Fibroblast of pulmonary artery (primary cell): ENCODE measurements at regions not wholly inside any gene's neighbourhood (a gene's known extent, or its start where the extent isn't known, plus 50 kb on each side); places are given as distances from the start of the nearest gene placed in this dataset.
A peak's percentile ranks its signal among the peaks of the same experiment; 100 is the strongest.
"Not testable (repeated sequence)": the region's sequence is repeated elsewhere in the genome, so short reads cannot be mapped to it uniquely, and the experiment has no call there.

Source experiments
- DNase-seq: peaks from one replicate; pipeline ENCODE4 v3.0.0-alpha.2; 2010; ENCODE audit warnings: low read depth
- H3K4me3 ChIP-seq: replicated peaks from 2 replicates; pipeline ENCODE4 v1.5.1; 2011; ENCODE audit warnings: low read depth, mild to moderate bottlenecking, control low read depth, low read length, moderate library complexity
- CTCF ChIP-seq: IDR thresholded peaks from 2 replicates; pipeline ENCODE4 v1.5.1; 2011; ENCODE audit warnings: mild to moderate bottlenecking, control low read depth, low read length, inconsistent platforms; ENCODE audit errors: missing control alignments

GRCh38 chr17:71011391-71011790, 842.1 kb downstream of the KCNJ2 start:
- TF ChIP-seq CTCF: no peak
- H3K4me3 ChIP-seq: no peak overlapping the region
- peak; percentile 28 for DNase-seq

GRCh38 chr17:71019699-71020098, 850.4 kb downstream of the KCNJ2 start:
- H3K4me3 ChIP-seq: no peak overlapping the region
- no peak for DNase-seq
- TF ChIP-seq CTCF: no peak

- no peak for TF ChIP-seq CTCF
- no peak for DNase-seq
- no peak overlapping the region for H3K4me3 ChIP-seq
Observed at GRCh38 chr17:71022758-71023157, 853.4 kb downstream of the KCNJ2 start.

- TF ChIP-seq CTCF: no peak
- H3K4me3 ChIP-seq: no peak overlapping the region
- DNase-seq: peak; percentile 15
Observed at GRCh38 chr17:71023249-71024030, 854.1 kb downstream of the KCNJ2 start.

GRCh38 chr17:71024172-71024571, 854.8 kb downstream of the KCNJ2 start:
- no peak overlapping the region for H3K4me3 ChIP-seq
- DNase-seq: no peak
- no peak for TF ChIP-seq CTCF

- DNase-seq: no peak
- TF ChIP-seq CTCF: no peak
- H3K4me3 ChIP-seq: no peak overlapping the region
Observed at GRCh38 chr17:71024969-71025368, 855.6 kb downstream of the KCNJ2 start.

GRCh38 chr17:71029246-71029645, 859.9 kb downstream of the KCNJ2 start:
- no peak for DNase-seq
- no peak overlapping the region for H3K4me3 ChIP-seq
- TF ChIP-seq CTCF: no peak

- H3K4me3 ChIP-seq, DNase-seq: not testable (repeated sequence)
Observed at GRCh38 chr17:71031286-71031685, 862.0 kb downstream of the KCNJ2 start.
